GM12872 (cell line): ENCODE measurements at regions not wholly inside any gene's neighbourhood (a gene's known extent, or its start where the extent isn't known, plus 50 kb on each side); places are given as distances from the start of the nearest gene placed in this dataset.

ENCODE experiments used
- TF ChIP-seq, protein P1 (sequence below): IDR thresholded peaks from 3 replicates; pipeline ENCODE4 v1.5.1; 2011; ENCODE audit warnings: low read depth, mild to moderate bottlenecking, low read length, moderate library complexity; ENCODE audit not compliant: insufficient read depth

DNA sequence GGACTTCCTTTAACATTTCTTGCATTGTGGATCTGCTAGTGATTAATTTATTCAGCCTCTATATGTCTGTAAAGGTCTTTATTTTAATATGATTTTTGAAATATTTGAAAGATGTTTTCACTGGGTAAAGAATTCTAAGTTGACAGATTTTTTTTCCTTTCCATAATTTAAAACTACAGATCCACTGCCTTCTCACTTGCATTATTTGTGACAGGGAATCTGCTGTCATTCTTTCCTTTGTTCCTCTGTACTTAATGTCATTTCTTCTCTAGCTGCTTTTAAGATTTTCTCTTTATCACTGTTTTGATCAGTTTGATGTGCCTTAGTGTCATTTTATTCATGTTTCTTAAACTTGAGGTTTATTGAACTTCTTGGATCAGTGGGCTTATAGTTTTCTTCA, 159.9 kb downstream of the CYB561 start:
- TF ChIP-seq, protein P1, sequence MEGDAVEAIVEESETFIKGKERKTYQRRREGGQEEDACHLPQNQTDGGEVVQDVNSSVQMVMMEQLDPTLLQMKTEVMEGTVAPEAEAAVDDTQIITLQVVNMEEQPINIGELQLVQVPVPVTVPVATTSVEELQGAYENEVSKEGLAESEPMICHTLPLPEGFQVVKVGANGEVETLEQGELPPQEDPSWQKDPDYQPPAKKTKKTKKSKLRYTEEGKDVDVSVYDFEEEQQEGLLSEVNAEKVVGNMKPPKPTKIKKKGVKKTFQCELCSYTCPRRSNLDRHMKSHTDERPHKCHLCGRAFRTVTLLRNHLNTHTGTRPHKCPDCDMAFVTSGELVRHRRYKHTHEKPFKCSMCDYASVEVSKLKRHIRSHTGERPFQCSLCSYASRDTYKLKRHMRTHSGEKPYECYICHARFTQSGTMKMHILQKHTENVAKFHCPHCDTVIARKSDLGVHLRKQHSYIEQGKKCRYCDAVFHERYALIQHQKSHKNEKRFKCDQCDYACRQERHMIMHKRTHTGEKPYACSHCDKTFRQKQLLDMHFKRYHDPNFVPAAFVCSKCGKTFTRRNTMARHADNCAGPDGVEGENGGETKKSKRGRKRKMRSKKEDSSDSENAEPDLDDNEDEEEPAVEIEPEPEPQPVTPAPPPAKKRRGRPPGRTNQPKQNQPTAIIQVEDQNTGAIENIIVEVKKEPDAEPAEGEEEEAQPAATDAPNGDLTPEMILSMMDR = no peak

DNA sequence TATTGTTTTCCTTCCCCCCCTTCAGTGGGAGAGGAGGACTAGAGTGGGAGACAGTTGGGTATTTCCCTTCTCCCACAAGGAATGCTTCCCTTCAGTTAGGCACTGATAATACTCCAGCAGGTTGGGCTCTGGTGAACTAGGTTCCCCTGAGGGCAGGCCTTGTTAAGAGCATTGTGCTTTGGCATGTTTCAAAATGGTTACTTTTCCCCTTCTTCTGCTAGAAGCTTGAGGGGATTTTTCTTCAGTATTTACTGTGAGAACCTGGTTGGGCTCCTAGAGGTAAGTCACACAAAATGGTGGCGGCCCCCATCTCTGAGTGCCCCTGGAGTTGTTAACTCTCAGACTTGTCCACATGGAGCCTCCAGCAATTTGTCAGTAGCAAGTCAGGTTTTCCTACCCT, 156.2 kb downstream of the CYB561 start:
- TF ChIP-seq, protein P1 = no peak

DNA sequence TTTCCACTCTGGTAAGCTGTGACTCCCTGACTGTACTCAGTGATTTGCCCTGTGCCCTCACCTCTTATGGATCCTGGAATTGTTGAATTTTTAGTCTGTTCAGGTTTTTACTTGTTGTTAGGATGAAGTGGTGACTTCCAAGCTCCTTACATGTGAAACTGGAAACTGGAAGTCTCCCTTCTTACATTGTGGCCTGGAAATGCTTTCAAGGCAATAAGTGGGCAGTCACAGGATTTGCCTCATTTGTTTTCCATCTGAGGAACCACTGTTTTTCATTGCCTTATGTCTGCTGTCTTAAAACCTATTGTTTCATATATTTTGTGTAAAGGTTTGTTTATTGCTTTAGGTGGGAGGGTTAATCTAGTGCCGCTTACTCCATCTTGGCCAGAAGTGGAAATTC, 155.8 kb downstream of the CYB561 start:
- TF ChIP-seq, protein P1 = no peak

DNA sequence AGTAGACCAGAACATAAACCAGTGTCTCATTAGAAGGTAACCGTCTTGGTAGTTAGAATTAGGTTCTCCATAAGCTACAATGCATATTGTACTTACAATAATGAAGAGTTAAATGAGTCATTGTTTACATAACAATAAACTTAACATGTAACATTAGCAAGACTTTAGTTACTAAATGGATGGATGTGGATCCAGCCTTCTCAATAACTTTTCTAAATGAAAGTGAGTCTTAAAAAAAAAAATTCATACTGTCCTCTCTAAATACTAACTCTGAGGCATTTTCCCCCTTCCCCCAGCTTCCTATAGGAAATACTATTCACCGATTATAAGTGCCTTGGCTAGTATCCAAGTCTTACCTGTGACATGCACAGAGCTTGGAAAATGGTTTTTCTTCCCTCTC, 155.3 kb downstream of the CYB561 start:
- TF ChIP-seq, protein P1 = no peak

DNA sequence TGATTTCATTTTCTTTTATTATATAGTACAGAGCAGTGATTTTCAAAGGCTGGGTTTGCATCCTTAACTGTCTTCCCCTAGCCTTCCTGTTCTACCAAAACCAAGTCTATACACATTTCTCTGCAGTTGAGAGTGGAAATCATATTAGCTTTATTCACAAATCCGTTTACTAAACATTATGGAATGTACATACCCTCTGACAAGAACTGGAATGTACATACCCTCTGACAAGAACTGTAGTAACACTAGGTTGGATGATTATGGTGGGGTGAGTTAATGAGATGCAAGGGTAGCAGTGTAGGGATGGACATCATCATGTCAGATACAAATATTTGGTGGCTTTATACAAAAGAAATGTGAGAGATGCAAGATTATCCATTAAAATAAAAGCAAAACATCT, 154.8 kb downstream of the CYB561 start:
- TF ChIP-seq, protein P1 = no peak

DNA sequence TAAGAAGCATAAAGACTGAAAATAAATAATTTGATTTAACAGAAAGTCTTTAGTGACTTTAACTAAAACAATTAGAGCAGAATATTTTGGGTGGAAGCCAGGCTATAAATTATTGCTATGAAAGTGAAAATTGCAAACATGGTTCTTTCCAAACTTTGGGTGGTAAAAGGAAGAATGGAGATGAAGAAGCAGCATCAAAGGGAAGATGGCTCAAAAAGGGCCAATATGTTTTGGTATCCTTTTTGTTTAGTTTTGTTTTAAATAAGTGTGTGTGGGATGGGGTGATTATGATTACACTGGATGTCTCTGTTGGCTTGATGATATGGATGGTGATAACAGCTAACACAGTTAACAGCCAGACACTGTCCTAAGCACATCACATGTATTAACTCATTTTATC, 153.7 kb downstream of the CYB561 start:
- TF ChIP-seq, protein P1 = no peak

DNA sequence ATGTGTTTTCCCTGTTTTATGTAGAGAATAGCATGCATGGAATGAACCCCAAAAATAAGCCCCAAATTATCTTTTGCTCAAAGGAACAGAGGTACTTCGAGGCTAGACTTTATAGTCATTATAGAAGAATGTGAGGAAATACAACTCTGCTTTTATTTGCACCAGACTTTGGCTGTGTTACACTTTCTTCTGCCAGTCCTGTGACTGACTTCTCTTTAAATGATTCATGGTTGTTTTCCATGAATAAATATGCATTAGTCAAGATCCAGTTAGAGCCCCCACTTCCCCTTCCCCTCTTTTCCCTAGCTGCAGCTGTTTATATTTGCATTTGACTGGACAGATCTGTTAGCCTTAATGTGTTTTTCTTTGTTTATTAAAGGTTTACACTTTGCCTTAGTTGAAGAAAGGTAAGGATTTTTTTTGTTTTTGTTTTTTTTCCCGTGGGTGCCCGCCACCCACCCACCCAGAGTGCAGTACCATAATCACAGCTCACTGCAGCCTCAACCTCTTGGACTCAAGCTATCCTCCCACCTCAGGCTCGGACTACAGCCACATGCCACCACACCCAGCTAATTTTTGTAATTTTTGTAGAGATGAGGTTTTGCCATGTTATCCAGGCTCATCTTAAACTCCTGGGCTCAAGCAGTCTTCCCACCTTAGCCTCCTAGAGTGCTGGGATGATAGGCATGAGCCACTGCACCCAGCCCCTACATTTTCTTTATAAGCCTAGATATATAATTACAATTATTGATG, 152.6 kb downstream of the CYB561 start:
- TF ChIP-seq, protein P1 = no peak
